HAP-1 (cell line): ENCODE measurements at regions not wholly inside any gene's neighbourhood (a gene's known extent, or its start where the extent isn't known, plus 50 kb on each side); places are given as distances from the start of the nearest gene placed in this dataset.
A peak's percentile ranks its signal among the peaks of the same experiment; 100 is the strongest.

Source experiments
- DNase-seq, 2 experiments: peaks; one replicate each; pipeline ENCODE4 v3.0.0-alpha.2; 2016 to 2020; ENCODE audit warnings: low spot score in 2 of 2
- H3K27me3 ChIP-seq: fragments of 250-450 bp; sonication (Bioruptor Pico); 2 replicates; pipeline ENCODE4 v1.5.1; 2020; ENCODE audit warnings: low read depth, mild to moderate bottlenecking, moderate library complexity
- H3K36me3 ChIP-seq: fragments of 250-450 bp; sonication (Bioruptor Pico); replicated peaks from 2 replicates; pipeline ENCODE4 v1.5.1; 2020; ENCODE audit warnings: mild to moderate bottlenecking
- H3K4me1 ChIP-seq: fragments of 250-450 bp; sonication (Bioruptor Pico); 2 replicates; pipeline ENCODE4 v1.5.1; 2020; ENCODE audit warnings: mild to moderate bottlenecking
- H3K4me3 ChIP-seq: fragments of 250-450 bp; sonication (Bioruptor Pico); 2 replicates; pipeline ENCODE4 v1.5.1; 2020; ENCODE audit warnings: mild to moderate bottlenecking, moderate library complexity
- H3K9me3 ChIP-seq: fragments of 250-450 bp; sonication (Bioruptor Pico); 2 replicates; pipeline ENCODE4 v1.5.1; 2020; ENCODE audit warnings: mild to moderate bottlenecking, moderate library complexity
- in situ Hi-C: fragments of 300-500 bp; cut with MboI; formaldehyde crosslinking; loops from 3 replicates; pipeline ENCODE4 v1.14.3; 2020; ENCODE audit warnings: low sequenced_read_pairs, inconsistent platforms, mixed read lengths

GRCh38 chr2:81942136-81942680, 1637.7 kb upstream of the LRRTM1 start:
- in situ Hi-C loops: no loop called here
- Histone ChIP-seq H3K4me1 (peaks cover 6% of the 10 kb centered on the region; the same call in 1 of the 2 replicates), H3K4me3 (no peak overlapping the region), H3K36me3 (no peaks in the 10 kb centered on the region), H3K9me3 (no peaks in the 10 kb centered on the region), H3K27me3 (no peaks in the 10 kb centered on the region)
- peak in 1 of 2 experiments; percentile 15 for DNase-seq

- Histone ChIP-seq H3K27me3 (no peaks in the 10 kb centered on the region), H3K9me3 (no peaks in the 10 kb centered on the region), H3K36me3 (no peaks in the 10 kb centered on the region), H3K4me3 (no peak overlapping the region), H3K4me1 (peaks cover 6% of the 10 kb centered on the region; the same call in 1 of the 2 replicates)
- in situ Hi-C loops: no loop called here
- no peak for DNase-seq
Observed at GRCh38 chr2:81940266-81940955, 1635.9 kb upstream of the LRRTM1 start.

- H3K4me3 ChIP-seq: no peak overlapping the region
Observed at GRCh38 chr2:81937944-81938343, 1633.4 kb upstream of the LRRTM1 start.

GRCh38 chr2:81903534-81903933, 1599.0 kb upstream of the LRRTM1 start:
- no peaks in the 10 kb centered on the region for H3K9me3 ChIP-seq
- in situ Hi-C loops: no loop called here
- no peaks in the 10 kb centered on the region for H3K36me3 ChIP-seq
- no peaks in the 10 kb centered on the region for H3K4me1 ChIP-seq
- no peak for DNase-seq
- no peaks in the 10 kb centered on the region for H3K27me3 ChIP-seq
- no peak overlapping the region for H3K4me3 ChIP-seq

More at GRCh38 chr2:81937944-81938343, 1633.4 kb upstream of the LRRTM1 start:
- Histone ChIP-seq H3K9me3 (no peaks in the 10 kb centered on the region), H3K27me3 (no peaks in the 10 kb centered on the region), H3K4me1 (peaks cover 6% of the 10 kb centered on the region; the same call in 1 of the 2 replicates), H3K36me3 (no peaks in the 10 kb centered on the region)
- no peak for DNase-seq
- in situ Hi-C loops: no loop called here

GRCh38 chr2:81901017-81901416, 1596.5 kb upstream of the LRRTM1 start:
- no peaks in the 10 kb centered on the region for H3K27me3 ChIP-seq
- no peaks in the 10 kb centered on the region for H3K9me3 ChIP-seq
- H3K4me1 ChIP-seq: peaks cover 2% of the 10 kb centered on the region; the same call in 1 of the 2 replicates
- no peaks in the 10 kb centered on the region for H3K36me3 ChIP-seq
- peak in 1 of 2 experiments; percentile 30 for DNase-seq
- in situ Hi-C loops: no loop called here
- no peak overlapping the region for H3K4me3 ChIP-seq

- no peak for DNase-seq
- H3K4me1 ChIP-seq: peaks cover 25% of the 10 kb centered on the region
- no peak overlapping the region for H3K4me3 ChIP-seq
- H3K36me3 ChIP-seq: no peaks in the 10 kb centered on the region
- no peaks in the 10 kb centered on the region for H3K9me3 ChIP-seq
- in situ Hi-C loops: no loop called here
- no peaks in the 10 kb centered on the region for H3K27me3 ChIP-seq
Observed at GRCh38 chr2:81895620-81896250, 1591.2 kb upstream of the LRRTM1 start.

GRCh38 chr2:81894451-81894990, 1590.0 kb upstream of the LRRTM1 start:
- Histone ChIP-seq H3K4me3 (no peak overlapping the region), H3K4me1 (peaks cover 25% of the 10 kb centered on the region), H3K27me3 (no peaks in the 10 kb centered on the region), H3K36me3 (no peaks in the 10 kb centered on the region), H3K9me3 (no peaks in the 10 kb centered on the region)
- in situ Hi-C loops: no loop called here
- DNase-seq: peak; percentile 10 to 96

GRCh38 chr2:81876624-81877023, 1572.1 kb upstream of the LRRTM1 start:
- Histone ChIP-seq H3K4me3 (no peak overlapping the region), H3K36me3 (no peaks in the 10 kb centered on the region), H3K9me3 (no peaks in the 10 kb centered on the region), H3K27me3 (no peaks in the 10 kb centered on the region), H3K4me1 (no peaks in the 10 kb centered on the region; the same call in 1 of the 2 replicates)
- no peak for DNase-seq
- in situ Hi-C loops: no loop called here

GRCh38 chr2:81872006-81872405, 1567.5 kb upstream of the LRRTM1 start:
- Histone ChIP-seq H3K4me1 (no peaks in the 10 kb centered on the region; the same call in 1 of the 2 replicates), H3K4me3 (no peak overlapping the region), H3K36me3 (no peaks in the 10 kb centered on the region), H3K9me3 (no peaks in the 10 kb centered on the region), H3K27me3 (no peaks in the 10 kb centered on the region)
- DNase-seq: no peak
- in situ Hi-C loops: no loop called here

- no peaks in the 10 kb centered on the region for H3K9me3 ChIP-seq
- H3K4me1 ChIP-seq: no peaks in the 10 kb centered on the region; the same call in 1 of the 2 replicates
- no peaks in the 10 kb centered on the region for H3K27me3 ChIP-seq
- in situ Hi-C loops: no loop called here
- H3K4me3 ChIP-seq: no peak overlapping the region
- no peaks in the 10 kb centered on the region for H3K36me3 ChIP-seq
- no peak for DNase-seq
Observed at GRCh38 chr2:81870119-81870518, 1565.6 kb upstream of the LRRTM1 start.

GRCh38 chr2:81858998-81859397, 1554.4 kb upstream of the LRRTM1 start:
- no peaks in the 10 kb centered on the region for H3K36me3 ChIP-seq
- in situ Hi-C loops: no loop called here
- no peak overlapping the region for H3K4me3 ChIP-seq
- no peaks in the 10 kb centered on the region for H3K4me1 ChIP-seq
- H3K9me3 ChIP-seq: no peaks in the 10 kb centered on the region
- no peaks in the 10 kb centered on the region for H3K27me3 ChIP-seq
- no peak for DNase-seq

- H3K4me1 ChIP-seq: no peaks in the 10 kb centered on the region
- H3K9me3 ChIP-seq: no peaks in the 10 kb centered on the region
- no peak overlapping the region for H3K4me3 ChIP-seq
- no peaks in the 10 kb centered on the region for H3K36me3 ChIP-seq
- DNase-seq: no peak
- H3K27me3 ChIP-seq: no peaks in the 10 kb centered on the region
- in situ Hi-C loops: no loop called here
Observed at GRCh38 chr2:81853341-81853740, 1548.8 kb upstream of the LRRTM1 start.

GRCh38 chr2:81852651-81853050, 1548.1 kb upstream of the LRRTM1 start:
- Histone ChIP-seq H3K4me1 (no peaks in the 10 kb centered on the region), H3K27me3 (no peaks in the 10 kb centered on the region), H3K9me3 (no peaks in the 10 kb centered on the region), H3K36me3 (no peaks in the 10 kb centered on the region), H3K4me3 (no peak overlapping the region)
- no peak for DNase-seq
- in situ Hi-C loops: no loop called here

GRCh38 chr2:81839780-81840179, 1535.2 kb upstream of the LRRTM1 start:
- H3K36me3 ChIP-seq: no peaks in the 10 kb centered on the region
- no peaks in the 10 kb centered on the region for H3K27me3 ChIP-seq
- H3K9me3 ChIP-seq: no peaks in the 10 kb centered on the region
- H3K4me1 ChIP-seq: no peaks in the 10 kb centered on the region
- in situ Hi-C loops: no loop called here
- no peak overlapping the region for H3K4me3 ChIP-seq
- no peak for DNase-seq
